ENCODE measurements at regions not wholly inside any gene's neighbourhood (a gene's known extent, or its start where the extent isn't known, plus 50 kb on each side); places are given as distances from the start of the nearest gene placed in this dataset.

GRCh38 chr4:14868426-14869395, 133.6 kb upstream of the CPEB2 start:
- DNase-seq (ENCODE audit: low read depth): no peak

- peak; percentile 52 for DNase-seq (ENCODE audit: low read depth)
These were observed 130.4 kb upstream of the CPEB2 start for GRCh38 chr4:14871676-14872430.

- no peak for DNase-seq (ENCODE audit: low read depth)
These were observed 127.3 kb upstream of the CPEB2 start for GRCh38 chr4:14874990-14875389.

- DNase-seq (ENCODE audit: low read depth): peak; percentile 61
These were observed 124.7 kb upstream of the CPEB2 start for GRCh38 chr4:14877246-14878225.

- DNase-seq (ENCODE audit: low read depth): no peak
These were observed 123.6 kb upstream of the CPEB2 start for GRCh38 chr4:14878681-14879080.

GRCh38 chr4:14879683-14880082, 122.6 kb upstream of the CPEB2 start:
- no peak for DNase-seq (ENCODE audit: low read depth)

GRCh38 chr4:14880805-14881204, 121.5 kb upstream of the CPEB2 start:
- no peak for DNase-seq (ENCODE audit: low read depth)

GRCh38 chr4:14883166-14883565, 119.1 kb upstream of the CPEB2 start:
- no peak for DNase-seq (ENCODE audit: low read depth)

GRCh38 chr4:14883661-14884060, 118.6 kb upstream of the CPEB2 start:
- DNase-seq (ENCODE audit: low read depth): no peak

- DNase-seq (ENCODE audit: low read depth): no peak
These were observed 114.3 kb upstream of the CPEB2 start for GRCh38 chr4:14887842-14888433.

GRCh38 chr4:14888790-14889572, 113.3 kb upstream of the CPEB2 start:
- peak; percentile 96 for DNase-seq (ENCODE audit: low read depth)

GRCh38 chr4:14892563-14892962, 109.7 kb upstream of the CPEB2 start:
- DNase-seq (ENCODE audit: low read depth): peak; percentile 52

GRCh38 chr4:14893713-14894112, 108.6 kb upstream of the CPEB2 start:
- no peak for DNase-seq (ENCODE audit: low read depth)

- DNase-seq (ENCODE audit: low read depth): no peak
These were observed 107.6 kb upstream of the CPEB2 start for GRCh38 chr4:14894392-14895292.

GRCh38 chr4:14896656-14897175, 105.6 kb upstream of the CPEB2 start:
- no peak for DNase-seq (ENCODE audit: low read depth)

GRCh38 chr4:14897217-14897616, 105.1 kb upstream of the CPEB2 start:
- peak; percentile 20 for DNase-seq (ENCODE audit: low read depth)

- no peak for DNase-seq (ENCODE audit: low read depth)
These were observed 103.3 kb upstream of the CPEB2 start for GRCh38 chr4:14898989-14899388.

GRCh38 chr4:14902342-14902741, 99.9 kb upstream of the CPEB2 start:
- DNase-seq (ENCODE audit: low read depth): no peak

- no peak for DNase-seq (ENCODE audit: low read depth)
These were observed 99.0 kb upstream of the CPEB2 start for GRCh38 chr4:14903321-14903720.

Measured in renal cortical epithelial cell (primary cell).